GM12872 (cell line): ENCODE measurements at regions not wholly inside any gene's neighbourhood (a gene's known extent, or its start where the extent isn't known, plus 50 kb on each side); places are given as distances from the start of the nearest gene placed in this dataset.

Experiments
- TF ChIP-seq, protein P1 (sequence below): IDR thresholded peaks from 3 replicates; pipeline ENCODE4 v1.5.1; 2011; ENCODE audit warnings: low read depth, mild to moderate bottlenecking, low read length, moderate library complexity; ENCODE audit not compliant: insufficient read depth

- TF ChIP-seq, protein P1, sequence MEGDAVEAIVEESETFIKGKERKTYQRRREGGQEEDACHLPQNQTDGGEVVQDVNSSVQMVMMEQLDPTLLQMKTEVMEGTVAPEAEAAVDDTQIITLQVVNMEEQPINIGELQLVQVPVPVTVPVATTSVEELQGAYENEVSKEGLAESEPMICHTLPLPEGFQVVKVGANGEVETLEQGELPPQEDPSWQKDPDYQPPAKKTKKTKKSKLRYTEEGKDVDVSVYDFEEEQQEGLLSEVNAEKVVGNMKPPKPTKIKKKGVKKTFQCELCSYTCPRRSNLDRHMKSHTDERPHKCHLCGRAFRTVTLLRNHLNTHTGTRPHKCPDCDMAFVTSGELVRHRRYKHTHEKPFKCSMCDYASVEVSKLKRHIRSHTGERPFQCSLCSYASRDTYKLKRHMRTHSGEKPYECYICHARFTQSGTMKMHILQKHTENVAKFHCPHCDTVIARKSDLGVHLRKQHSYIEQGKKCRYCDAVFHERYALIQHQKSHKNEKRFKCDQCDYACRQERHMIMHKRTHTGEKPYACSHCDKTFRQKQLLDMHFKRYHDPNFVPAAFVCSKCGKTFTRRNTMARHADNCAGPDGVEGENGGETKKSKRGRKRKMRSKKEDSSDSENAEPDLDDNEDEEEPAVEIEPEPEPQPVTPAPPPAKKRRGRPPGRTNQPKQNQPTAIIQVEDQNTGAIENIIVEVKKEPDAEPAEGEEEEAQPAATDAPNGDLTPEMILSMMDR, result no peak
These were observed 376.6 kb downstream of the EFNA5 start for GRCh38 chr5:107294211-107294550.

GRCh38 chr5:107293541-107294210, 377.1 kb downstream of the EFNA5 start:
- TF ChIP-seq, protein P1, result no peak

- TF ChIP-seq, protein P1, result no peak
These were observed 378.9 kb downstream of the EFNA5 start for GRCh38 chr5:107291866-107292265.

DNA sequence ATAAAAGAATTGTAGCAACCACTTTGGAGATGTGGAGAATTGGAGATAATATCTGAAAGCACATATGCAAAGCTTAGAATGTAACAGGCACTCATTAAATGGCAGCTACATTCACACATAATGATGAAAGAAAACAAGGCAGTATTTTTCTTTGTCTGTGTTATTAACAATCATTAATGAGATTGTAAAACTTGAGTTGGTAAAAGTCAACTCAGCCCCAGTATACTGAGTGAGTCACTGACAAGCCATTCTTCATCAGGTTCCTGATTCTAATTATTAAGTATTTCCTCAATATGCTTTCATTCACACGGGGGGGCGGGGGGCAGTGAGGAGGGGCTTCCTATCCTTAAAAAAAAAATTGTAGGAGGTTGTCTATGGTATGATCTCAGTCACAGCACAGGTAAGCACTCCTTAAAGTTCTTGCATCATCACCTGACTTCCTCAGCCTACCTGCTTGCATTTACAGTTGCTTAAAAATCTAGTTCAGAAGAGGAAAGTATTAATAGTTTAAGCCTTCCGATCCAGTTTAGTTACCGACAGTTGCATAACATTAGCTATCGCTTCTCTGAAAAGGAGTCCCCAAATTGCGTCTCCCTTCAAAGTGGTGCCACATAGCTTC, 379.8 kb downstream of the EFNA5 start:
- TF ChIP-seq, protein P1, result no peak

DNA sequence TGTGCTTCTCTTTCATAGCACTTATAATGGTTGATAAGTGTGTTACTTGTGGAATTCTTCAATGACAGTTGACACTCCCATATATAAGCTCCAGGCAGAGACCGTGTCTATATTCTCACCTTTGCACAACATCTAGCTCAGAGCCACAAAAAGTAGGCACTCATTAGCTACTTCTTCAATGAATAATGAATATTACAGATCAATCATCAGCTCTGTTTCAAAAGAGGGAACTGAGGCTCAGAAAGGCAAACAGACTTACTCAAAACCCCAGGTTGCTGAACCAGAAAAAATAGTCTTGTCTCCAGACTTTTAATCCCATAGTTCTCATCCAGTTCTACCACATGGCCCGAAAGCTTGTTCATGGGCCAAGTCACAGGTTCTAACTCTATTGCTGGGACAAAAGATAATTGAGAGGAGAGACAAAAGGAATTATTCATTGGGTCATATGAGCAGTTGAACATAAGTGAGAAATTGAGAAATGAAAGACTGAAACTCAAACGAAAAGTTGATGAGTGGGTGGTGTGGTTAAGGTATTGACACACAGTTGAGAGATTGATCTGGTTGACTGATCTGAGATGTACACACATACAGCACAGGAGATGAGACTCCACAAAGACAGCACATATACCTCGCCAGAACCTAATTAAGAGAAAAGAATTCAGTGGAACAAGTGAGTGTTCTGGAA, 381.6 kb downstream of the EFNA5 start:
- TF ChIP-seq, protein P1, result no peak

DNA sequence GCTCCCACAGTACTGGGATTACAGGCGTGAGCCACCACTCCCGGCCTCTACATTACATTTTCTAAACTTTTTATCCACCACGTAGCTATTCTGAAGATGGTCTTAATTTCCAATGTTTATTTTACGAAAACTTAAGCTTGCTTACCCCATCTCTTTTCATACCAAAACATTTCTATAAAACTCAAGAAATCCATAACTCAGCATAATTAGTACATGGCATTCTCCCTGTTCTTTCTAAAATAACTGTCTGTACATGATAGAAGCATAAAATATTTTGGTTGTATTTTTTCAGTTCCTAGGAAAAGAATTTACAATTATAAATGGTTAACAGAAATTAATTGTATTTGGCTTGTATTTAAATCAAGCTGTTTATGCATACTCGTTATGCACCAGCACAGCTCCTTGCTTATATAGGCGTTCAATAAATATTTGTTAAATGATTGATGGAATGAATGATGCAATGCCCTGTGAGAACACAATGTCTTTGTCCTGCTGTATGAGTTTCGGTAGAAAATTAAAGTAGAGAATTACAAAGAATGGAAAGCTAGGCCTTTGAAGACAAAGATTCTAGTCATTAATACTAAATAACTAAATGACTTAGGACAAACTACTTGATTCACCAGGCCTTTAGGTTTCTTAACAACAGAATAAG, 384.2 kb downstream of the EFNA5 start:
- TF ChIP-seq, protein P1, result no peak

GRCh38 chr5:107285772-107286171, 385.0 kb downstream of the EFNA5 start:
- TF ChIP-seq, protein P1, result no peak
